GM23338 (cell line): ENCODE measurements at regions not wholly inside any gene's neighbourhood (a gene's known extent, or its start where the extent isn't known, plus 50 kb on each side); places are given as distances from the start of the nearest gene placed in this dataset.

Source experiments
- ATAC-seq: fragments of 200-7000 bp; cut with Tn5 transposase; 3 replicates; pipeline ENCODE4 v1.9.1; 2020
- DNase-seq: peaks from one replicate; pipeline ENCODE4 v3.0.0-alpha.2; 2015; ENCODE audit warnings: low spot score
- H2AFZ ChIP-seq: fragments of 200-600 bp; sonication (generic); 2 replicates; pipeline ENCODE4 v1.8.0; 2016; ENCODE audit warnings: antibody characterized with exemption, mild to moderate bottlenecking, moderate library complexity
- H3F3A ChIP-seq: fragments of 200-600 bp; sonication (generic); replicated peaks from 2 replicates; pipeline ENCODE4 v1.8.0; 2017; ENCODE audit warnings: antibody characterized with exemption, mixed run types, low read depth
- H3K27ac ChIP-seq: fragments of 200-600 bp; sonication (generic); 2 replicates; pipeline ENCODE4 v1.6.1; 2016; ENCODE audit warnings: low read depth
- H3K27me3 ChIP-seq: fragments of 200-600 bp; sonication (generic); 2 replicates; pipeline ENCODE4 v1.8.0; 2016; ENCODE audit warnings: mild to moderate bottlenecking, mixed run types, moderate library complexity; ENCODE audit not compliant: insufficient read depth
- H3K36me3 ChIP-seq: fragments of 200-600 bp; sonication (generic); 2 replicates; pipeline ENCODE4 v1.8.0; 2016; ENCODE audit warnings: mild to moderate bottlenecking; ENCODE audit not compliant: insufficient read depth
- H3K4me1 ChIP-seq: fragments of 200-600 bp; sonication (generic); 2 replicates; pipeline ENCODE4 v1.8.0; 2016; ENCODE audit warnings: mild to moderate bottlenecking, moderate library complexity; ENCODE audit not compliant: insufficient read depth
- H3K4me2 ChIP-seq: fragments of 200-600 bp; sonication (generic); 2 replicates; pipeline ENCODE4 v1.7.1; 2017; ENCODE audit warnings: mixed run types
- H3K4me3 ChIP-seq: fragments of 200-600 bp; sonication (generic); 2 replicates; pipeline ENCODE4 v1.6.1; 2016; ENCODE audit warnings: mixed run types
- H3K79me2 ChIP-seq: fragments of 200-600 bp; sonication (generic); replicated peaks from 2 replicates; pipeline ENCODE4 v1.8.0; 2017; ENCODE audit warnings: mild to moderate bottlenecking; ENCODE audit not compliant: insufficient read depth
- H3K9me2 ChIP-seq: fragments of 200-600 bp; sonication (generic); 2 replicates; pipeline ENCODE4 v1.8.0; 2017; ENCODE audit not compliant: insufficient read depth
- H4K20me1 ChIP-seq: fragments of 200-600 bp; sonication (generic); replicated peaks from 2 replicates; pipeline ENCODE4 v1.8.0; 2017; ENCODE audit warnings: mild to moderate bottlenecking; ENCODE audit not compliant: insufficient read depth
- H3K27ac Mint-ChIP-seq: 2 replicates; pipeline ENCODE4 v1.8.0; 2020; ENCODE audit warnings: inconsistent platforms, mild to moderate bottlenecking, moderate library complexity, mixed read lengths
- H3K27me3 Mint-ChIP-seq: 3 replicates; pipeline ENCODE4 v1.8.0; 2022; ENCODE audit warnings: low read depth, mild to moderate bottlenecking, moderate library complexity, mixed read lengths, inconsistent platforms; ENCODE audit not compliant: insufficient read depth, poor library complexity
- H3K36me3 Mint-ChIP-seq: 3 replicates; pipeline ENCODE4 v1.8.0; 2021; ENCODE audit warnings: low read depth, mild to moderate bottlenecking, inconsistent platforms, moderate library complexity, mixed read lengths
- H3K4me1 Mint-ChIP-seq: 3 replicates; pipeline ENCODE4 v1.8.0; 2020; ENCODE audit warnings: mild to moderate bottlenecking, inconsistent platforms, mixed read lengths
- H3K4me3 Mint-ChIP-seq: 3 replicates; pipeline ENCODE4 v1.8.0; 2021; ENCODE audit warnings: moderate library complexity, mild to moderate bottlenecking, inconsistent platforms, mixed read lengths
- H3K9me3 Mint-ChIP-seq: 3 replicates; pipeline ENCODE4 v1.8.0; 2020; ENCODE audit warnings: moderate library complexity, mild to moderate bottlenecking, inconsistent platforms, mixed read lengths
- CREB1 ChIP-seq: fragments of 250-450 bp; sonication (Bioruptor Pico); IDR thresholded peaks from 2 replicates; pipeline ENCODE4 v1.5.0; 2020; ENCODE audit warnings: low read depth, mild to moderate bottlenecking, moderate library complexity
- EZH2 ChIP-seq: fragments of 200-600 bp; sonication (generic); IDR thresholded peaks from one replicate; pipeline ENCODE4 v1.8.0; 2017; ENCODE audit warnings: antibody characterized with exemption, mild to moderate bottlenecking, low read depth; ENCODE audit not compliant: unreplicated experiment
- EZH2phosphoT487 ChIP-seq: fragments of 200-600 bp; sonication (generic); IDR thresholded peaks from one replicate; pipeline ENCODE4 v1.8.1; 2018; ENCODE audit warnings: antibody characterized with exemption; ENCODE audit not compliant: unreplicated experiment
- JUNB ChIP-seq: IDR thresholded peaks from one replicate; pipeline ENCODE4 v1.6.1; 2016; ENCODE audit warnings: antibody characterized with exemption; ENCODE audit not compliant: unreplicated experiment
- NANOG ChIP-seq: IDR thresholded peaks from 2 replicates; pipeline ENCODE4 v1.6.1; 2016; ENCODE audit warnings: antibody characterized with exemption, borderline replicate concordance
- POLR2AphosphoS5 ChIP-seq: IDR thresholded peaks from 2 replicates; pipeline ENCODE4 v1.6.1; 2016; ENCODE audit warnings: antibody characterized with exemption, low read depth
- STAT1 ChIP-seq: IDR thresholded peaks from one replicate; pipeline ENCODE4 v1.6.1; 2016; ENCODE audit warnings: antibody characterized with exemption; ENCODE audit not compliant: unreplicated experiment
- ZNF114 ChIP-seq: fragments of 250-450 bp; sonication (Bioruptor Pico); IDR thresholded peaks from 2 replicates; pipeline ENCODE4 v1.5.0; 2020; ENCODE audit warnings: mild to moderate bottlenecking, moderate library complexity
- ZNF331 ChIP-seq: fragments of 250-450 bp; sonication (Bioruptor Pico); IDR thresholded peaks from 2 replicates; pipeline ENCODE4 v1.5.0; 2020; ENCODE audit warnings: low read depth, mild to moderate bottlenecking, moderate library complexity
- TF ChIP-seq, protein P1 (sequence below), 2 experiments: fragments of 200-600 bp in 1 of 2; sonication (generic) in 1 of 2; conservative IDR thresholded peaks; 2 replicates each; pipeline versions ENCODE4 v1.5.1 to v1.6.1; 2016 to 2017; ENCODE audit warnings: antibody characterized with exemption in 2 of 2, low read depth in 2 of 2, mild to moderate bottlenecking in 2 of 2, moderate library complexity in 1 of 2
- TF ChIP-seq, protein P2 (sequence below): IDR thresholded peaks from 2 replicates; pipeline ENCODE4 v1.6.1; 2016; ENCODE audit warnings: antibody characterized with exemption
- TF ChIP-seq, protein P3 (sequence below): IDR thresholded peaks from one replicate; pipeline ENCODE4 v1.6.1; 2018; ENCODE audit warnings: antibody characterized with exemption; ENCODE audit not compliant: unreplicated experiment

DNA sequence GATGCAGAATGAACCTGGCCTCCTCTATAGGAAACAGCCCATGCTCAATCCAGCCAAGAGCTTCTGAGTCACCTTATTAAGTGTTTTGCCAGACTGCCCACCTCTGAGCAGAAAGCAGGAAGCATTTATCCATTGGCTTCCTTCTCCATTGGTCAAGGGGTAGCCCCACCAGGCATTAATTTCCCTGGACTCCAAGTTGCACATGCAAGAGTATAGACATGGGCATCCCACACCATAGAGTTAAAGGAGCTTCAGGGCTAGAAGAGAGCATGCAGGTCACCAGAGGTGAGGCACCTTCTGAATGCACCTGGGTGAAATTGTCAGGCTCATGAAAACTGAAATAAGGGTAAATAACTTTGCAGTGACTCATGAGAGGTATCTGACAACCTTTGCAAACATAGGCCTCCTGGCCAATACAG lies 230.8 kb upstream of the STAC start (continued):
- TF ChIP-seq, protein P1, sequence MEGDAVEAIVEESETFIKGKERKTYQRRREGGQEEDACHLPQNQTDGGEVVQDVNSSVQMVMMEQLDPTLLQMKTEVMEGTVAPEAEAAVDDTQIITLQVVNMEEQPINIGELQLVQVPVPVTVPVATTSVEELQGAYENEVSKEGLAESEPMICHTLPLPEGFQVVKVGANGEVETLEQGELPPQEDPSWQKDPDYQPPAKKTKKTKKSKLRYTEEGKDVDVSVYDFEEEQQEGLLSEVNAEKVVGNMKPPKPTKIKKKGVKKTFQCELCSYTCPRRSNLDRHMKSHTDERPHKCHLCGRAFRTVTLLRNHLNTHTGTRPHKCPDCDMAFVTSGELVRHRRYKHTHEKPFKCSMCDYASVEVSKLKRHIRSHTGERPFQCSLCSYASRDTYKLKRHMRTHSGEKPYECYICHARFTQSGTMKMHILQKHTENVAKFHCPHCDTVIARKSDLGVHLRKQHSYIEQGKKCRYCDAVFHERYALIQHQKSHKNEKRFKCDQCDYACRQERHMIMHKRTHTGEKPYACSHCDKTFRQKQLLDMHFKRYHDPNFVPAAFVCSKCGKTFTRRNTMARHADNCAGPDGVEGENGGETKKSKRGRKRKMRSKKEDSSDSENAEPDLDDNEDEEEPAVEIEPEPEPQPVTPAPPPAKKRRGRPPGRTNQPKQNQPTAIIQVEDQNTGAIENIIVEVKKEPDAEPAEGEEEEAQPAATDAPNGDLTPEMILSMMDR (conservative IDR thresholded peaks at IDR 0.05; ENCODE audit: low read depth in 2 of 2), result no peak

DNA sequence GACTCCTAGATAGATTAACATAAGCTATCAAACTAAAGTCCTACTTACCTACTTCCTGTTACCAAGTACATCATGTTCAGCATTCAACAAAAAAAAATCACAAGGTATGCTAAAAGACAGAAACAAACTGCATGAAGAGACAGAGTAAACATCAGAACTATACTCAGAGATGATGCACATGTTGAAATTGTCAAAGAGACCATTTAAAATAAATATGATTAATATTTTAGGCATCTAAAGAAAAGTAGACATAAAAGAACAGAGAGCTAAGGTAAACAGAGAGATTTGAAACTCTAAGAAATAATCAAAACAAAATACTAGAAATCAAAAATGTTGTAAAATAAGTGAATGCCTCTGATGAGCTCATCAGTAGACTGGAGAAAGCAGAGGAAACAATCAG lies 224.8 kb upstream of the STAC start:
- DNase-seq, result no peak
- no peaks in the 10 kb centered on the region for H3K9me2 ChIP-seq
- H4K20me1 ChIP-seq, result no peaks in the 10 kb centered on the region
- H3K4me1 ChIP-seq, result peaks cover 10% of the 10 kb centered on the region; the same call in 1 of the 2 replicates
- H3K4me3 Mint-ChIP-seq, result no peak overlapping the region
- H3K27me3 ChIP-seq, result no peaks in the 10 kb centered on the region
- H3K4me3 ChIP-seq, result no peak overlapping the region
- no peak overlapping the region for H3K27ac ChIP-seq
- peaks cover 8% of the 10 kb centered on the region for H3K4me1 Mint-ChIP-seq
- no peaks in the 10 kb centered on the region for H3K36me3 ChIP-seq
- H3K27ac Mint-ChIP-seq, result no peak overlapping the region
- H3K36me3 Mint-ChIP-seq, result no peaks in the 10 kb centered on the region
- no peaks in the 10 kb centered on the region for H3K27me3 Mint-ChIP-seq
- ATAC-seq, result no peak
- H2AFZ ChIP-seq, result no peak overlapping the region
- H3K9me3 Mint-ChIP-seq, result no peaks in the 10 kb centered on the region
- no peak overlapping the region for H3K4me2 ChIP-seq
- no peaks in the 10 kb centered on the region for H3K79me2 ChIP-seq
- H3F3A ChIP-seq, result no peaks in the 10 kb centered on the region
- no peak for TF ChIP-seq CREB1
- TF ChIP-seq POLR2AphosphoS5, result no peak
- no peak for TF ChIP-seq EZH2phosphoT487
- no peak for TF ChIP-seq STAT1
- TF ChIP-seq JUNB, result no peak
- no peak for TF ChIP-seq NANOG

DNA sequence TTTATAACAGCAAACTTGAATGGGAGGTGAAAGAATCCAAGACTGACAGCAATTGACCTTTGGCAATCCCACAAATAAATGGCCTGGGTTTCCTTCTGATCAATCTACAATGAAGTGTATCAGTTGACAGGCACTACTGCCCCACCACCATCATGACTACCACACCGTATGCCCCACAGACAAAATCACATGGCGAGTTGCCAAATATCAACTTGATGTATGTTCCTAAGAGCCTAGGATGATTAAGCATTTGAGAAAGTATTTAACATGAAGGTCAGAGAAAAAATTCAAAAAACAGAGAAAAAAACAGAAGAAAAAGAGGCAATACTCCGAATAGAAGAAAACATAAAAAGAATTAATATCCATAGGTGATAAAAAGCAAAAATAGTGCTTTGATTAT lies 215.9 kb upstream of the STAC start:
- Histone ChIP-seq H3K27me3 (no peaks in the 10 kb centered on the region), H3K4me2 (no peak overlapping the region), H3K79me2 (no peaks in the 10 kb centered on the region), H3K27ac (no peak overlapping the region), H3F3A (no peaks in the 10 kb centered on the region), H2AFZ (no peak overlapping the region), H3K9me2 (0 out of 2 replicates have a peak, but pooled peaks cover 5% of the 10 kb centered on the region), H3K4me1 (peaks cover 11% of the 10 kb centered on the region; the same call in 1 of the 2 replicates), H3K4me3 (no peak overlapping the region), H3K36me3 (no peaks in the 10 kb centered on the region), H4K20me1 (no peaks in the 10 kb centered on the region)
- Mint-ChIP-seq H3K27ac (no peak overlapping the region), H3K4me3 (no peak overlapping the region), H3K27me3 (no peaks in the 10 kb centered on the region), H3K9me3 (no peaks in the 10 kb centered on the region), H3K4me1 (peaks cover 10% of the 10 kb centered on the region), H3K36me3 (no peaks in the 10 kb centered on the region)
- no peak for DNase-seq
- ATAC-seq, result no peak
- TF ChIP-seq JUNB, result no peak
- no peak for TF ChIP-seq ZNF331 (CRISPR knock-in tag)
- TF ChIP-seq, protein P2, sequence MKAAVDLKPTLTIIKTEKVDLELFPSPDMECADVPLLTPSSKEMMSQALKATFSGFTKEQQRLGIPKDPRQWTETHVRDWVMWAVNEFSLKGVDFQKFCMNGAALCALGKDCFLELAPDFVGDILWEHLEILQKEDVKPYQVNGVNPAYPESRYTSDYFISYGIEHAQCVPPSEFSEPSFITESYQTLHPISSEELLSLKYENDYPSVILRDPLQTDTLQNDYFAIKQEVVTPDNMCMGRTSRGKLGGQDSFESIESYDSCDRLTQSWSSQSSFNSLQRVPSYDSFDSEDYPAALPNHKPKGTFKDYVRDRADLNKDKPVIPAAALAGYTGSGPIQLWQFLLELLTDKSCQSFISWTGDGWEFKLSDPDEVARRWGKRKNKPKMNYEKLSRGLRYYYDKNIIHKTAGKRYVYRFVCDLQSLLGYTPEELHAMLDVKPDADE, result no peak
- no peak for TF ChIP-seq CREB1
- TF ChIP-seq EZH2, result no peak
- TF ChIP-seq, protein P3, sequence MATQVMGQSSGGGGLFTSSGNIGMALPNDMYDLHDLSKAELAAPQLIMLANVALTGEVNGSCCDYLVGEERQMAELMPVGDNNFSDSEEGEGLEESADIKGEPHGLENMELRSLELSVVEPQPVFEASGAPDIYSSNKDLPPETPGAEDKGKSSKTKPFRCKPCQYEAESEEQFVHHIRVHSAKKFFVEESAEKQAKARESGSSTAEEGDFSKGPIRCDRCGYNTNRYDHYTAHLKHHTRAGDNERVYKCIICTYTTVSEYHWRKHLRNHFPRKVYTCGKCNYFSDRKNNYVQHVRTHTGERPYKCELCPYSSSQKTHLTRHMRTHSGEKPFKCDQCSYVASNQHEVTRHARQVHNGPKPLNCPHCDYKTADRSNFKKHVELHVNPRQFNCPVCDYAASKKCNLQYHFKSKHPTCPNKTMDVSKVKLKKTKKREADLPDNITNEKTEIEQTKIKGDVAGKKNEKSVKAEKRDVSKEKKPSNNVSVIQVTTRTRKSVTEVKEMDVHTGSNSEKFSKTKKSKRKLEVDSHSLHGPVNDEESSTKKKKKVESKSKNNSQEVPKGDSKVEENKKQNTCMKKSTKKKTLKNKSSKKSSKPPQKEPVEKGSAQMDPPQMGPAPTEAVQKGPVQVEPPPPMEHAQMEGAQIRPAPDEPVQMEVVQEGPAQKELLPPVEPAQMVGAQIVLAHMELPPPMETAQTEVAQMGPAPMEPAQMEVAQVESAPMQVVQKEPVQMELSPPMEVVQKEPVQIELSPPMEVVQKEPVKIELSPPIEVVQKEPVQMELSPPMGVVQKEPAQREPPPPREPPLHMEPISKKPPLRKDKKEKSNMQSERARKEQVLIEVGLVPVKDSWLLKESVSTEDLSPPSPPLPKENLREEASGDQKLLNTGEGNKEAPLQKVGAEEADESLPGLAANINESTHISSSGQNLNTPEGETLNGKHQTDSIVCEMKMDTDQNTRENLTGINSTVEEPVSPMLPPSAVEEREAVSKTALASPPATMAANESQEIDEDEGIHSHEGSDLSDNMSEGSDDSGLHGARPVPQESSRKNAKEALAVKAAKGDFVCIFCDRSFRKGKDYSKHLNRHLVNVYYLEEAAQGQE, result no peak
- no peak for TF ChIP-seq POLR2AphosphoS5
- TF ChIP-seq, protein P1 (conservative IDR thresholded peaks at IDR 0.05; ENCODE audit: low read depth in 2 of 2), result no peak
- no peak for TF ChIP-seq ZNF114
